ENCODE measurements at regions not wholly inside any gene's neighbourhood (a gene's known extent, or its start where the extent isn't known, plus 50 kb on each side); places are given as distances from the start of the nearest gene placed in this dataset.

- TF ChIP-seq CTCF (IDR thresholded peaks at IDR 0.05) = no peak
- no peak for TF ChIP-seq POLR2A (IDR thresholded peaks at IDR 0.05)
These were observed 166.4 kb upstream of the SFRP2 start for GRCh38 chr4:153955327-153955726.
